RWPE1 (cell line): ENCODE measurements at regions not wholly inside any gene's neighbourhood (a gene's known extent, or its start where the extent isn't known, plus 50 kb on each side); places are given as distances from the start of the nearest gene placed in this dataset.

Experiments
- CTCF ChIA-PET: fragments of 350-600 bp; sonication (Branson Sonifier 250); formaldehyde crosslinking; extraction: SDS; loops from one replicate; lab custom pipeline; 2021; lab: Yijun Ruan, JAX
- POLR2A ChIA-PET: fragments of 400-600 bp; formaldehyde crosslinking; extraction: SDS; loops from one replicate; lab custom pipeline; 2020; ENCODE audit warnings: antibody characterized with exemption; ENCODE audit not compliant: low non-redundant PET; lab: Yijun Ruan, JAX
- DNase-seq: peaks from one replicate; pipeline ENCODE4 v3.0.0; 2012; ENCODE audit warnings: low spot score
- H3K27ac ChIP-seq: fragments of 450-650 bp; 2 replicates; pipeline ENCODE4 v1.5.1; 2017
- TF ChIP-seq, protein P1 (sequence below): fragments of 450-650 bp; conservative IDR thresholded peaks from 2 replicates; pipeline ENCODE4 v1.5.1; 2017; ENCODE audit warnings: low read depth, mild to moderate bottlenecking

DNA sequence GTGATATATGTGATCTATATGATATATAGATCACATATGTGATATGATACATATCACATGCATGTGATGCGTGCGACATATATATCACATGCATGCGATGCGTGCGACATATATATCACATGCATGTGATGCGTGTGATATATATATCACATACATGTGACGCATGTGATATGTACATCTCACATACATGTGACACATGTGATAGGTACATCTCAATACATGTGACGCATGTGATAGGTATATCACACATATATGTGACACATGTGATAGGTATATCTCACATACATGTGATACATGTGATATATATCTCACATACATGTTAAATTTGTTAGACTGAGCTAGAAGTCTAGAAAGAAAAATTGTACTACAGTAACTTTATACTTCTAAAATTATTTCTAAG lies 1095.9 kb downstream of the EFNA5 start:
- ChIA-PET POLR2A (no interaction called here), CTCF (no interaction called here)
- H3K27ac ChIP-seq = no peak overlapping the region
- TF ChIP-seq, protein P1, sequence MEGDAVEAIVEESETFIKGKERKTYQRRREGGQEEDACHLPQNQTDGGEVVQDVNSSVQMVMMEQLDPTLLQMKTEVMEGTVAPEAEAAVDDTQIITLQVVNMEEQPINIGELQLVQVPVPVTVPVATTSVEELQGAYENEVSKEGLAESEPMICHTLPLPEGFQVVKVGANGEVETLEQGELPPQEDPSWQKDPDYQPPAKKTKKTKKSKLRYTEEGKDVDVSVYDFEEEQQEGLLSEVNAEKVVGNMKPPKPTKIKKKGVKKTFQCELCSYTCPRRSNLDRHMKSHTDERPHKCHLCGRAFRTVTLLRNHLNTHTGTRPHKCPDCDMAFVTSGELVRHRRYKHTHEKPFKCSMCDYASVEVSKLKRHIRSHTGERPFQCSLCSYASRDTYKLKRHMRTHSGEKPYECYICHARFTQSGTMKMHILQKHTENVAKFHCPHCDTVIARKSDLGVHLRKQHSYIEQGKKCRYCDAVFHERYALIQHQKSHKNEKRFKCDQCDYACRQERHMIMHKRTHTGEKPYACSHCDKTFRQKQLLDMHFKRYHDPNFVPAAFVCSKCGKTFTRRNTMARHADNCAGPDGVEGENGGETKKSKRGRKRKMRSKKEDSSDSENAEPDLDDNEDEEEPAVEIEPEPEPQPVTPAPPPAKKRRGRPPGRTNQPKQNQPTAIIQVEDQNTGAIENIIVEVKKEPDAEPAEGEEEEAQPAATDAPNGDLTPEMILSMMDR = no peak
- no peak for DNase-seq

DNA sequence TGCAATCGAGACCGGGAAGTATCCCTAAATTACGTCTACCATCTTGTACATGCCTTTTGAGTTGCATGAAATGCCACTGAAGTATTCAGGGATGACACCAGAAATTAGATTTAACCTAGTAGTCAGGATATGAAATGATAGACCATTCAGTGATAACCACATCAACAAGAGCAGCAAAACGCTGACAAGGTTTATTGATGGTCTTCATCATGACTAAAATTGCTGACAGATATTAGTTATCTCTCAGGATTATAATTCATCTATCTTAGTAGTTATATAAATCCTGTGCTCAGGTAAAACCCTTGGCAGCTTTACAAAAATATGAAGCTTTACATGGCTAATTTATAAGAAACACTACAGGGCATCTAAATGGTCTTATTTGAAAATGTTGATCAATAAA lies 1104.7 kb downstream of the EFNA5 start:
- TF ChIP-seq, protein P1 = no peak

DNA sequence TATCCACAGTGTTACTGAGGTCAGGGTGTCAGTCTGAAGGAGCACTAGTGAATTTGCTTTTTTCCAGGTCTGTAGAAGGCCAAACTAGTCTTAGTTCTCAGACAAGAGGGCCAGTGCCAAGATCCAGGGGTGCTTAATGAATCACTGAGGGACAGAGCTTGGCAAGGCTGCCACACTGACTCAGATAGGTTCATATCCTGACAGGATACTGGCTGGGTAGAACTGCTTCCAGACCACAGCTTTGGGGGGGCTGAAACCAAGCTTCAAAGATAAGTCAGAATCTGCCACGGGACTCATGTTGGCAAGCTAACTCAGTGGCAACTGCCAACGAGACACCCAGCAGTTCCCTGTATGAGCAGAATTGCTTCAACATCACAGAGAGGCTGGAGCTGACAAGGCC lies 1125.4 kb downstream of the EFNA5 start:
- POLR2A ChIA-PET = no interaction called here
- H3K27ac ChIP-seq = no peak overlapping the region
- TF ChIP-seq, protein P1 = no peak
- CTCF ChIA-PET = no interaction called here
- no peak for DNase-seq

More for the DNA sequence above, 1104.7 kb downstream of the EFNA5 start:
- DNase-seq = no peak
- H3K27ac ChIP-seq = no peak overlapping the region
- CTCF ChIA-PET = no interaction called here
- POLR2A ChIA-PET = no interaction called here

DNA sequence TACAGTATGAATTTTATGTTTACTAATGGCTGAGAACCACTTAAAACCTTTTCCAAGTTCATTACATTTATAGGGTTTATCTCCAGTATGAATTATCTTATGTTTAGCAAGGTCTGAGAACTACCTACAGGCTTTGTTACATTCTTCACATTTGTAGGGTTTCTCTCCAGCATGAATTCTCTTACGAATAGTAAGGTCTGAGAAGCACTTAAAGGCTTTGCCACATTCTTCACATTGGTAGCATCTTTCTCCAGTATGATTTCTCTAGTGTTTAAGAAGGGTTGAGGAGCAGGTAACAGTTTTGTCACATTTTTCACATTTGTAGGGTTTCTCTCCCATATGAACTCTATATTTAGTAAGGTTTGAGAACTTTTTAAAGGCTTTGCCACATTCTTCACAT lies 1127.4 kb downstream of the EFNA5 start:
- TF ChIP-seq, protein P1 = no peak
- CTCF ChIA-PET = interaction anchor here (0.7 kb wide), 1 partner anchor 1721 kb away, joined by 3 read pairs; no protein-coding TSS in a partner anchor
- no peak for DNase-seq
- POLR2A ChIA-PET = no interaction called here
- no peak overlapping the region for H3K27ac ChIP-seq

DNA sequence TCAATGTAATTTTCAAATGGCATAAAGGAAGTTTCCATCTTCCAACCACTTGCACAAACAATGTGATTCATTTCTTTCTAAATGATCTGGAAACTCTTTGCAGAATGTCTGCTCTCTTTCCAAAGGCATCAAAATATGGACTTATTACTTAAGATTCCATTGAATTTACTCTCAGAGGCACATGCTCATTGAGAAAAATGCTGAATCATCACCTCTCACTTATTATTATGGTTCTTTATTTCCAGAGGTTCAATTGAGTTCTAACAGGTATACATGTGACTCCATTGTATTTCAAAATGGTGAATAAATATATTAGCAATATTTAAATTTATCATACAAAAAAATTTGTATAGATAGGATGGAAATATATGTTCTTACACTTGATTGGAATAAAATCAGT lies 1140.6 kb downstream of the EFNA5 start:
- CTCF ChIA-PET = no interaction called here
- DNase-seq = no peak
- TF ChIP-seq, protein P1 = no peak
- POLR2A ChIA-PET = no interaction called here
- no peak overlapping the region for H3K27ac ChIP-seq

DNA sequence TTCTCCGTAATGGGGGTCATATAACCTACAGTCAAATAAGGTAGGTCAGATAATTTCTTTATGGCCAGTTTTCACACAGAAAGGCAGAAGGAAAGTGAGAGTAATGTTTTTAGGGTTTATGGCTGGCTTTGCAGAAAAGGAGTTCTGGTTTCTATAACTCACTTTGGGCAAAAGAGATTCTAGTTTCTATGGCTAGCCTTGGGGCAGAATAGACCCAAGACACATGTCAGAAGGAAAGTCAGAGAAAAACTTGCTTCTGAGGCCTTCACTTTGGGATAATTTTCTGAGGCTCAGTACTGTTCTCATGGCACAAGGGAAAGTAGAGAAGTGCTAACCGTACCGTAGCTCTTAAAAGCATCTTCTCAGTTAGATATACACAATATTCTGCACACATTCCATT lies 1145.3 kb downstream of the EFNA5 start:
- ChIA-PET CTCF (no interaction called here), POLR2A (no interaction called here)
- no peak for DNase-seq
- TF ChIP-seq, protein P1 = no peak
- H3K27ac ChIP-seq = no peak overlapping the region

DNA sequence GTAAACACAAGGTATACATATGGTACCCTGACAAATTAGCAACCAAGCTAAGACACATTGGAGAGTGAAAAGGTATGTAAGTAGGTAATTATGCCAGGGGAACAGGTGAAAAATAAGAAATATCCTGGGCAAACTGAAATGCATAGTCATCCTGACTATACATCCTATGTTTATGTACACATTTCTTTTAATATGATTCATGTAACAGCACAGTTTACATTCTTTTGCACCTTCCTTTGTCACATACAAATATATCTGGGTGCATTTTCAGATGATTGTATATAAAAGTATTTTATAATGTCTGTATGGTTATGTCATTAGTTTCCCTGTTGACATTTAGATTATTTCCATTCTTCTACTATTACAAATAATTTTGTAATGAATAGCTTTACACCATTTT lies 1146.9 kb downstream of the EFNA5 start:
- H3K27ac ChIP-seq = no peak overlapping the region

More for the DNA sequence above, 1146.9 kb downstream of the EFNA5 start:
- TF ChIP-seq, protein P1 = no peak
- CTCF ChIA-PET = no interaction called here
- POLR2A ChIA-PET = no interaction called here
- no peak for DNase-seq
